Right renal cortex interstitium (tissue), 3 donors: ENCODE measurements at regions not wholly inside any gene's neighbourhood (a gene's known extent, or its start where the extent isn't known, plus 50 kb on each side); places are given as distances from the start of the nearest gene placed in this dataset.
"Not testable (repeated sequence)": the region's sequence is repeated elsewhere in the genome, so short reads cannot be mapped to it uniquely, and the experiment has no call there.

Experiments
- DNase-seq, 3 donors: peaks; one replicate each; pipeline ENCODE4 v3.0.0-alpha.2; 2013; ENCODE audit warnings: low read depth in 3 of 3, low spot score in 2 of 3

GRCh38 chr13:80524447-80525215 is 183.7 kb upstream of the SPRY2 start:
- DNase-seq = no peak

GRCh38 chr13:80523134-80523533 is 182.2 kb upstream of the SPRY2 start:
- no peak for DNase-seq

GRCh38 chr13:80522463-80522862 is 181.5 kb upstream of the SPRY2 start:
- DNase-seq = not testable (repeated sequence)

GRCh38 chr13:80516818-80517348 is 176.0 kb upstream of the SPRY2 start:
- DNase-seq = no peak

- DNase-seq = no peak
These were observed 174.4 kb upstream of the SPRY2 start for GRCh38 chr13:80515296-80515695.

GRCh38 chr13:80513196-80513595 is 172.3 kb upstream of the SPRY2 start:
- no peak for DNase-seq

GRCh38 chr13:80510686-80511085 is 169.8 kb upstream of the SPRY2 start:
- no peak for DNase-seq

- no peak for DNase-seq
These were observed 168.3 kb upstream of the SPRY2 start for GRCh38 chr13:80509264-80509663.

GRCh38 chr13:80508031-80508430 is 167.1 kb upstream of the SPRY2 start:
- no peak for DNase-seq

GRCh38 chr13:80504453-80504852 is 163.5 kb upstream of the SPRY2 start:
- no peak for DNase-seq

- no peak for DNase-seq
These were observed 161.4 kb upstream of the SPRY2 start for GRCh38 chr13:80502359-80502758.

- DNase-seq = no peak
These were observed 160.6 kb upstream of the SPRY2 start for GRCh38 chr13:80501556-80501955.

GRCh38 chr13:80499536-80500290 is 158.8 kb upstream of the SPRY2 start:
- DNase-seq = no peak

GRCh38 chr13:80498433-80498832 is 157.5 kb upstream of the SPRY2 start:
- DNase-seq = no peak

GRCh38 chr13:80497978-80498377 is 157.1 kb upstream of the SPRY2 start:
- no peak for DNase-seq

GRCh38 chr13:80497439-80497838 is 156.5 kb upstream of the SPRY2 start:
- DNase-seq = no peak

- no peak for DNase-seq
These were observed 155.9 kb upstream of the SPRY2 start for GRCh38 chr13:80496721-80497397.

- not testable (repeated sequence) for DNase-seq
These were observed 149.6 kb upstream of the SPRY2 start for GRCh38 chr13:80490491-80490943.

GRCh38 chr13:80486402-80486801 is 145.5 kb upstream of the SPRY2 start:
- no peak for DNase-seq

GRCh38 chr13:80483157-80483556 is 142.2 kb upstream of the SPRY2 start:
- DNase-seq = no peak

- no peak for DNase-seq
These were observed 140.7 kb upstream of the SPRY2 start for GRCh38 chr13:80481588-80481987.
